ENCODE measurements at regions not wholly inside any gene's neighbourhood (a gene's known extent, or its start where the extent isn't known, plus 50 kb on each side); places are given as distances from the start of the nearest gene placed in this dataset.

- Histone ChIP-seq H3K36me3 (replicated peaks; ENCODE audit: low read depth, low read length) (no peaks in the 10 kb centered on the region), H3K4me3 (ENCODE audit: low read length) (no peak overlapping the region), H3K9me3 (ENCODE audit: insufficient read depth, low read length) (no peaks in the 10 kb centered on the region), H3K9ac (ENCODE audit: low read length) (no peak overlapping the region), H2AFZ (ENCODE audit: low read depth, low read length) (no peak overlapping the region), H3K27me3 (ENCODE audit: low read depth, low read length) (no peaks in the 10 kb centered on the region), H3K4me2 (ENCODE audit: low read length) (no peak overlapping the region), H3K27ac (ENCODE audit: low read length) (no peak overlapping the region), H3K4me1 (ENCODE audit: low read length) (peaks cover 4% of the 10 kb centered on the region; the same call in 1 of the 2 replicates), H3K79me2 (ENCODE audit: low read length) (no peaks in the 10 kb centered on the region), H4K20me1 (ENCODE audit: insufficient read depth, low read length) (no peaks in the 10 kb centered on the region)
- TF ChIP-seq, protein P1, sequence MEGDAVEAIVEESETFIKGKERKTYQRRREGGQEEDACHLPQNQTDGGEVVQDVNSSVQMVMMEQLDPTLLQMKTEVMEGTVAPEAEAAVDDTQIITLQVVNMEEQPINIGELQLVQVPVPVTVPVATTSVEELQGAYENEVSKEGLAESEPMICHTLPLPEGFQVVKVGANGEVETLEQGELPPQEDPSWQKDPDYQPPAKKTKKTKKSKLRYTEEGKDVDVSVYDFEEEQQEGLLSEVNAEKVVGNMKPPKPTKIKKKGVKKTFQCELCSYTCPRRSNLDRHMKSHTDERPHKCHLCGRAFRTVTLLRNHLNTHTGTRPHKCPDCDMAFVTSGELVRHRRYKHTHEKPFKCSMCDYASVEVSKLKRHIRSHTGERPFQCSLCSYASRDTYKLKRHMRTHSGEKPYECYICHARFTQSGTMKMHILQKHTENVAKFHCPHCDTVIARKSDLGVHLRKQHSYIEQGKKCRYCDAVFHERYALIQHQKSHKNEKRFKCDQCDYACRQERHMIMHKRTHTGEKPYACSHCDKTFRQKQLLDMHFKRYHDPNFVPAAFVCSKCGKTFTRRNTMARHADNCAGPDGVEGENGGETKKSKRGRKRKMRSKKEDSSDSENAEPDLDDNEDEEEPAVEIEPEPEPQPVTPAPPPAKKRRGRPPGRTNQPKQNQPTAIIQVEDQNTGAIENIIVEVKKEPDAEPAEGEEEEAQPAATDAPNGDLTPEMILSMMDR (IDR thresholded peaks at IDR 0.05; ENCODE audit: low read depth, low read length): no peak
- TF ChIP-seq EZH2phosphoT487 (IDR thresholded peaks at IDR 0.05; ENCODE audit: low read depth): no peak
These were observed 804.5 kb downstream of the NLGN4Y start for GRCh38 chrY:15328848-15329247.

- no peaks in the 10 kb centered on the region for H3K4me1 ChIP-seq (ENCODE audit: low read length)
- H3K4me2 ChIP-seq (ENCODE audit: low read length): no peak overlapping the region
- no peak overlapping the region for H3K9ac ChIP-seq (ENCODE audit: low read length)
- H3K79me2 ChIP-seq (ENCODE audit: low read length): no peaks in the 10 kb centered on the region
- no peaks in the 10 kb centered on the region for H3K36me3 ChIP-seq (replicated peaks; ENCODE audit: low read depth, low read length)
- H3K27me3 ChIP-seq (ENCODE audit: low read depth, low read length): no peaks in the 10 kb centered on the region
- TF ChIP-seq, protein P1 (IDR thresholded peaks at IDR 0.05; ENCODE audit: low read depth, low read length): no peak
- TF ChIP-seq EZH2phosphoT487 (IDR thresholded peaks at IDR 0.05; ENCODE audit: low read depth): no peak
- H3K4me3 ChIP-seq (ENCODE audit: low read length): no peak overlapping the region
- H3K27ac ChIP-seq (ENCODE audit: low read length): no peak overlapping the region
- H2AFZ ChIP-seq (ENCODE audit: low read depth, low read length): no peak overlapping the region
- no peaks in the 10 kb centered on the region for H4K20me1 ChIP-seq (ENCODE audit: insufficient read depth, low read length)
- no peaks in the 10 kb centered on the region for H3K9me3 ChIP-seq (ENCODE audit: insufficient read depth, low read length)
These were observed 819.2 kb downstream of the NLGN4Y start for GRCh38 chrY:15343522-15343921.

- Histone ChIP-seq H3K9me3 (ENCODE audit: insufficient read depth, low read length) (no peaks in the 10 kb centered on the region), H3K9ac (ENCODE audit: low read length) (no peak overlapping the region), H3K79me2 (ENCODE audit: low read length) (no peaks in the 10 kb centered on the region), H3K4me1 (ENCODE audit: low read length) (no peaks in the 10 kb centered on the region), H2AFZ (ENCODE audit: low read depth, low read length) (no peak overlapping the region), H4K20me1 (ENCODE audit: insufficient read depth, low read length) (no peaks in the 10 kb centered on the region), H3K36me3 (replicated peaks; ENCODE audit: low read depth, low read length) (no peaks in the 10 kb centered on the region), H3K27ac (ENCODE audit: low read length) (no peak overlapping the region), H3K27me3 (ENCODE audit: low read depth, low read length) (no peaks in the 10 kb centered on the region), H3K4me3 (ENCODE audit: low read length) (no peak overlapping the region), H3K4me2 (ENCODE audit: low read length) (no peak overlapping the region)
- no peak for TF ChIP-seq EZH2phosphoT487 (IDR thresholded peaks at IDR 0.05; ENCODE audit: low read depth)
- TF ChIP-seq, protein P1 (IDR thresholded peaks at IDR 0.05; ENCODE audit: low read depth, low read length): no peak
These were observed 821.3 kb downstream of the NLGN4Y start for GRCh38 chrY:15345471-15346155.

DNA sequence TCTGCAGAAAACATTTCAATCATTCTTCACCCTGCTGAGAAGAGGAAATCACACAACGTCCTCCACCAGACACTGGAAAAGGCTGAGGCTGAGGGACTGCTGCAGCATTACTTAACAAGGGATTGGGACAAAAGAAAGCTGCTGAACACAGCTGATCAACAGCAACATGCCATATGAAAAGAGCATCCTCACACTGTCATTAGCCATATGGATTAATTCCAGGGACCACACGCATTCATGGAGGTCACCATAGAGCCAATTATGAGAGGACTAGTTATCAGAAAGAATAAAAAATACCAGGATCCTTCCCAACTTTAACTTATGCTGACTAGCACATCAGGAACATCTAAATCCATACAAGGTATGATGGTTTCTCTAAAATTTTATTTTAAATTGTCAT is 825.0 kb downstream of the NLGN4Y start:
- no peak overlapping the region for H3K27ac ChIP-seq (ENCODE audit: low read length)
- TF ChIP-seq, protein P1 (IDR thresholded peaks at IDR 0.05; ENCODE audit: low read depth, low read length): no peak
- TF ChIP-seq EZH2phosphoT487 (IDR thresholded peaks at IDR 0.05; ENCODE audit: low read depth): no peak
- no peaks in the 10 kb centered on the region for H3K79me2 ChIP-seq (ENCODE audit: low read length)
- H4K20me1 ChIP-seq (ENCODE audit: insufficient read depth, low read length): no peaks in the 10 kb centered on the region
- H2AFZ ChIP-seq (ENCODE audit: low read depth, low read length): no peak overlapping the region
- H3K4me1 ChIP-seq (ENCODE audit: low read length): no peaks in the 10 kb centered on the region
- H3K9ac ChIP-seq (ENCODE audit: low read length): no peak overlapping the region
- no peaks in the 10 kb centered on the region for H3K27me3 ChIP-seq (ENCODE audit: low read depth, low read length)
- no peaks in the 10 kb centered on the region for H3K9me3 ChIP-seq (ENCODE audit: insufficient read depth, low read length)
- H3K4me2 ChIP-seq (ENCODE audit: low read length): no peak overlapping the region
- H3K4me3 ChIP-seq (ENCODE audit: low read length): no peak overlapping the region
- H3K36me3 ChIP-seq (replicated peaks; ENCODE audit: low read depth, low read length): no peaks in the 10 kb centered on the region
